ENCODE measurements at regions not wholly inside any gene's neighbourhood (a gene's known extent, or its start where the extent isn't known, plus 50 kb on each side); places are given as distances from the start of the nearest gene placed in this dataset.
"Not testable (repeated sequence)": the region's sequence is repeated elsewhere in the genome, so short reads cannot be mapped to it uniquely, and the experiment has no call there.

DNA sequence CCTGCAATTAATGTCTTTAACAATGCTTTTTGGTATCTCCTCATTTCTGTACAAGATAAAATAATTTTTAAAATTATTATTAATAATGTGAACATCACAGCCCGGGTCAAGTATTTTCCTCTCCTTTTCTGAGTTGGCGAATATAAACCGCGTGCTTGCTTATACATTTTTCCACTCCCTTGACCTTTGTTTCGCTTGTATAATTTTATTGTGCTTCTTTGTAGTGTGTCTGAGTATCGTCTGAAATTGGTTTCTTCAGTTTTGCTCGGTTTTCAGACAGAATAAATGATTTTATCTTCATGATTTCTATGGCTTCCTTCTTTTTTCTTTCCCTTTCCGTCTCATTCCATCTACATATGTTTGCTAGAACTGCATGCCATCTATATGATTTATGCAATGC lies 448.5 kb downstream of the MAT2B start:
- H3K4me2 ChIP-seq (ENCODE audit: low read length): no peak overlapping the region
- no peaks in the 10 kb centered on the region for H3K4me1 ChIP-seq (ENCODE audit: control insufficient read depth, insufficient read depth, low read length)
- H3K36me3 ChIP-seq (ENCODE audit: insufficient read depth, low read length): no peaks in the 10 kb centered on the region
- no peaks in the 10 kb centered on the region for H3K27me3 ChIP-seq (ENCODE audit: control insufficient read depth, insufficient read depth, low read length)
- no peak overlapping the region for H3K9ac ChIP-seq (ENCODE audit: low read depth, low read length)
- H3K4me3 ChIP-seq (ENCODE audit: low read length): no peak overlapping the region
- no peaks in the 10 kb centered on the region for H3K9me3 ChIP-seq (replicated peaks; ENCODE audit: low read length)

DNA sequence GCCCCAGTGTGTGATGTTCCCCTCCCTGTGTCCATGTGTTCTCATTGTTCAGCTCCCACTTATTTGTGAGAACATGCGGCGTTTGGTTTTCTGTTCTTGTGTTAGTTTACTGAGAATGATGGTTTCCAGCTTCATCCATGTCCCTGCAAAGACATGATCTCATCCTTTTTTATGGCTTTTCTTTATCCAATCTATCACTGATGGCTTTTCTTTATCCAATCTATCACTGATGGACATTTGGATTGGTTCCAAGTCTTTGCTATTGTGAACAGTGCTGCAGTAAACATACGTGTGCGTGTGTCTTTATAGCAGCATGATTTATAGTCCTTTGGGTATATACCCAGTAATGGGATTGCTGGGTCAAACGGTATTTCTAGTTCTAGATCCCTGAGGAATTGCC lies 455.8 kb downstream of the MAT2B start:
- H3K4me1 ChIP-seq (ENCODE audit: control insufficient read depth, insufficient read depth, low read length); H3K36me3 ChIP-seq (ENCODE audit: insufficient read depth, low read length); H3K4me2 ChIP-seq (ENCODE audit: low read length); H3K9ac ChIP-seq (ENCODE audit: low read depth, low read length); H3K9me3 ChIP-seq (replicated peaks; ENCODE audit: low read length); H3K27me3 ChIP-seq (ENCODE audit: control insufficient read depth, insufficient read depth, low read length); H3K4me3 ChIP-seq (ENCODE audit: low read length): not testable (repeated sequence)

DNA sequence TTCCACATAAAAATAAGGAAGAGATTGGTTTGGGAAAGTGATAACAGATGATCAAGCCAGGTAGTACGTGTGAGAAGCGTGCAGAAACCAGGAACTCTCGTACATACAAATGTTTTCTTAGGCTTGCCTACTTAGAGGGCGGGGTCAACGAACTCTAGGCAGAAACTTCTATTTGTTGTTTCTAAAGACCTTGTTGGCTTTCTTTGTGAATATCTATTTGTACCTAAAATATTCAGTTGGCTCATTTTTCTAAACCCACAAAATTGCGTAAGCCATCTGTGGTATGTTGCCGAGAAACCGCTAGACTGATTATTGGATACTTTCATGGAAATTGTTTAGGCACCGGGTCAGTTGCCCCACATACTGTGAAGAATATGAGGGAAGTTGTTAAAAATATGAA lies 458.5 kb downstream of the MAT2B start:
- Histone ChIP-seq H3K9me3 (replicated peaks; ENCODE audit: low read length) (no peaks in the 10 kb centered on the region), H3K4me3 (ENCODE audit: low read length) (no peak overlapping the region), H3K36me3 (ENCODE audit: insufficient read depth, low read length) (no peaks in the 10 kb centered on the region), H3K27me3 (ENCODE audit: control insufficient read depth, insufficient read depth, low read length) (no peaks in the 10 kb centered on the region), H3K9ac (ENCODE audit: low read depth, low read length) (no peak overlapping the region), H3K4me2 (ENCODE audit: low read length) (no peak overlapping the region), H3K4me1 (ENCODE audit: control insufficient read depth, insufficient read depth, low read length) (no peaks in the 10 kb centered on the region)

DNA sequence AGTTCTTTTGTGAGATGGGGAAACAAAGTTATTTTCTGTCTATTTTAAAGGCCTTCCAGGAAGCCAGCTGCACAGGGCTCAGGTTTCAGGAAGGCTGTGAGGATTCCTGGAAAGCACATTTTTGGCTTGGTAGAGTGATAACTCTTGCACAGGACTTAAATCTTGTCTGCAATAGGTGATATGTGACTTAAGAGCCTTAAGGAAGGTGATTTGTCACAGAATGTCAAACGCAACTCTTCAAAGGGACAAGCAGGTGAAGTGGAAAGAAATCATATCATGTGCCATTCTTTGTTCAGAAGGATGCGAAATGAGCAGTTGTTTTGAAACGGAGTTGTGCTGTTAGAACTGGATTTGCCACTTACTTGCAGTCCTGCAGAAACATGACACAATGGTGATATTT lies 459.3 kb downstream of the MAT2B start:
- Histone ChIP-seq H3K4me2 (ENCODE audit: low read length) (no peak overlapping the region), H3K9ac (ENCODE audit: low read depth, low read length) (no peak overlapping the region), H3K36me3 (ENCODE audit: insufficient read depth, low read length) (no peaks in the 10 kb centered on the region), H3K9me3 (replicated peaks; ENCODE audit: low read length) (no peaks in the 10 kb centered on the region), H3K4me3 (ENCODE audit: low read length) (no peak overlapping the region), H3K4me1 (ENCODE audit: control insufficient read depth, insufficient read depth, low read length) (no peaks in the 10 kb centered on the region), H3K27me3 (ENCODE audit: control insufficient read depth, insufficient read depth, low read length) (no peaks in the 10 kb centered on the region)

DNA sequence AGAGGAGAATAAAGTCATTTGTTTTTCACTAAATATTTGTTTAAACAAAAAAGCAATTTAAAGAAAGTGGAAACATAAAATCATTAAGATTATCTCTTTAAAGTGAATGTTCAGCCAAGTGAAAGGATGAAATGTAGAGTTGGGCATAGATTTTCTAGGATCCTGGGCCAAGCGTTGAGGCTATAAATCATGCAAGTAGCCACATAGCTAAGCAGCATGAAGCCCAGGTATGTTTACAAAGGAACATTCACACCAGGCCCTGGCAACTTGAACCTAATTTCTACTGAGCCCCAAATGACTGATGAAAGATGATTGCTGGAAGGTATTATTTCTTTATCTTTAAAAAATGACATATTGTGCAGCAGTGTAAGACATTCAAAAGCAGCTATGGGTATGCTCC lies 461.8 kb downstream of the MAT2B start:
- Histone ChIP-seq H3K4me3 (ENCODE audit: low read length) (no peak overlapping the region), H3K9ac (ENCODE audit: low read depth, low read length) (no peak overlapping the region), H3K4me2 (ENCODE audit: low read length) (no peak overlapping the region), H3K36me3 (ENCODE audit: insufficient read depth, low read length) (no peaks in the 10 kb centered on the region), H3K9me3 (replicated peaks; ENCODE audit: low read length) (no peaks in the 10 kb centered on the region), H3K4me1 (ENCODE audit: control insufficient read depth, insufficient read depth, low read length) (no peaks in the 10 kb centered on the region), H3K27me3 (ENCODE audit: control insufficient read depth, insufficient read depth, low read length) (no peaks in the 10 kb centered on the region)

DNA sequence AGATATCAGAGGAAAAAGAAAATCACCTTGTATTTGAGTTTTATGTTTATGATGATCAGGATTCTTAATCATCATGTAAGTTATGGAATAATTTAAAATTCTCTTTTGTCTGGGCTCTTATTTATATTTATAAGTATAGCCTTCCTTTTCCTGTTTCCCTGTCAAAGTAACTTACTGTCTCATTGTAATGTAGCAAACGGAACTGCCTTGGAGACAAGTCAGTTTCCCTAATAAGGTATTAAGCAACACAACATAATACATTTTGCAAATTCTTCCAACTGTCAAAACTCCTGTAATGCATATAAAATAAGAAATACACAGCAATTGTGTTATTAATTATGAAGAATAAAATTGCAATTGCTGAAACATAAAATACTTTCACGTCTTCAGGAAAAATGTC lies 463.2 kb downstream of the MAT2B start:
- H3K4me3 ChIP-seq (ENCODE audit: low read length): no peak overlapping the region
- H3K9ac ChIP-seq (ENCODE audit: low read depth, low read length): no peak overlapping the region
- no peaks in the 10 kb centered on the region for H3K9me3 ChIP-seq (replicated peaks; ENCODE audit: low read length)
- no peaks in the 10 kb centered on the region for H3K36me3 ChIP-seq (ENCODE audit: insufficient read depth, low read length)
- H3K27me3 ChIP-seq (ENCODE audit: control insufficient read depth, insufficient read depth, low read length): no peaks in the 10 kb centered on the region
- H3K4me2 ChIP-seq (ENCODE audit: low read length): no peak overlapping the region
- H3K4me1 ChIP-seq (ENCODE audit: control insufficient read depth, insufficient read depth, low read length): no peaks in the 10 kb centered on the region

DNA sequence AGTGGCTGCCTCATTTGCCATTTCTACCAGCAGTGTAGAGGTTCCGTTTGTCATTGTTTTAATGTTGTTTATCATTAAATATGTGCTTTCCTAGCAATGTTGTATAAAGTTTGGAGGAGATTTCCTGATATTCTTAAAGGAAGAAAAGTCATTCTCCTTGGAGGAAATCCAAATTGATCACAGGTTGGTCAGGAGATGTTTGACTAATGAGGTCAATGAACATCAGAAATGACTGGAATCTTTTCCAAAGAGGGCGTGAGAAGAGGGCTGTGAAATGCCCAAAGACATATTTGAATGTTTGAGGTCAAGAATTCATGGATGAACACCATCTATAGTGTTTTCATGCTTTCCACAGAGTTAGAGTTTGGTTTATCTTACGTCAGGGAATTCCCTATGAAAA lies 471.3 kb downstream of the MAT2B start:
- Histone ChIP-seq H3K4me3 (ENCODE audit: low read length) (no peak overlapping the region), H3K9me3 (replicated peaks; ENCODE audit: low read length) (no peaks in the 10 kb centered on the region), H3K9ac (ENCODE audit: low read depth, low read length) (no peak overlapping the region), H3K4me1 (ENCODE audit: control insufficient read depth, insufficient read depth, low read length) (no peaks in the 10 kb centered on the region), H3K27me3 (ENCODE audit: control insufficient read depth, insufficient read depth, low read length) (no peaks in the 10 kb centered on the region), H3K36me3 (ENCODE audit: insufficient read depth, low read length) (no peaks in the 10 kb centered on the region), H3K4me2 (ENCODE audit: low read length) (no peak overlapping the region)

DNA sequence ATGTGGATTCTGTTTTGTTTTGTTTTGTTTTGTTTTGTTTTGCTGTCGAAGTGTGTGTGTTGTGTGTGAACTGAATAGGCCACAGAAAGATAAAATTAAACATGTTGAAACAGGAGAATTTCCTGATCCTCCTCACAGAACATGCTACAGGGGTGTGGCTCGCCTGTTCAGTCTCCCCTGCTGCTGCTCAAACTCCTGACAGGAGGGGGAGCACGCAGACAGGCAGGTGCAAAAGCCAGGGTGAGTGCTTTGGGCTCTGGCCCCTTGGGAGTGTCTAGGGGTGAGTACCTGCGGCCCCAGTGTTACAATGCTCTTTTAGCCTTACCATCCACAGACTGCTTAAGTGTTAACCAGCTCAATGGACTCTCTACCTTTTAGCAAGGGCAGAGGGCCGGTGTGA lies 473.5 kb downstream of the MAT2B start:
- no peaks in the 10 kb centered on the region for H3K4me1 ChIP-seq (ENCODE audit: control insufficient read depth, insufficient read depth, low read length)
- no peaks in the 10 kb centered on the region for H3K36me3 ChIP-seq (ENCODE audit: insufficient read depth, low read length)
- H3K27me3 ChIP-seq (ENCODE audit: control insufficient read depth, insufficient read depth, low read length): no peaks in the 10 kb centered on the region
- no peak overlapping the region for H3K4me2 ChIP-seq (ENCODE audit: low read length)
- H3K4me3 ChIP-seq (ENCODE audit: low read length): no peak overlapping the region
- H3K9ac ChIP-seq (ENCODE audit: low read depth, low read length): no peak overlapping the region
- H3K9me3 ChIP-seq (replicated peaks; ENCODE audit: low read length): no peaks in the 10 kb centered on the region

DNA sequence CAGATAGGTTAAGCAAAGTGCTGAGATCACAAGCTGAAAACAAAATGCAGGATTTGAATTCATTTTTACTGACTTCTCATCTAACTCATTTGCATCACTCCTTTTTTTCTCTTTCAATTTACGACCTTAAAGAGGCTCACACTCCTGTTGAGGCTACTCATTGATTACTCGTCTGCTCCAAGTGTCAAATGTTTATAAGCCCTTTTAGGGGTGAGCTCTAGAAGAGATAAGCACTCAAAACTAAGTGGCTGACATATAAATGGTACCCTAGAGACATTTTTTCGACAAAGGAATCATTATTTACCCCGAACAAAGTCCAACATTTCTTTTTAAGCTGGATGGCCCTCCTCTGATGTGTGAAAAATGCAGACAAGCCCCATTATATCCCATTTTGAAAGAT lies 483.1 kb downstream of the MAT2B start:
- H3K9me3 ChIP-seq (replicated peaks; ENCODE audit: low read length): no peaks in the 10 kb centered on the region
- no peaks in the 10 kb centered on the region for H3K27me3 ChIP-seq (ENCODE audit: control insufficient read depth, insufficient read depth, low read length)
- H3K36me3 ChIP-seq (ENCODE audit: insufficient read depth, low read length): no peaks in the 10 kb centered on the region
- no peaks in the 10 kb centered on the region for H3K4me1 ChIP-seq (ENCODE audit: control insufficient read depth, insufficient read depth, low read length)
- H3K4me3 ChIP-seq (ENCODE audit: low read length): no peak overlapping the region
- no peak overlapping the region for H3K9ac ChIP-seq (ENCODE audit: low read depth, low read length)
- H3K4me2 ChIP-seq (ENCODE audit: low read length): no peak overlapping the region

DNA sequence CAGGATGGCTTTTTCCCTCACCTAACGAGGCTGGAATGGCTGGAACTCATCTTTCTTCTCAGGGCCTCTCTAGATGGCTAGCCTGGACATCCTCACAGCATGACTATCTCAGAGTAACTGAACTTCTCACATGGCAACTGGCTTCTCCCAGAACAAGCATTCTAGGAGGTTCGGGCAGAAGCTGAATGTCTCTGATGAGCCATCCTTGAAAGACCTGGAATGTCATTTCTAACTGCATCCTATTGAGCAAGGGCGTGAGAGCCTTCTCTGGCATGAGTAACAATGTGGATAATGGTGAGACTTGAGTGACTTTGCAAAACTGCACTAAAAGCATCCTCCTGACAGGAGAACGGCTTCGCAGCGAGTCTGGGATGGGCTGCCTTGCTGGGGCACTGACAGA lies 487.7 kb downstream of the MAT2B start:
- no peak overlapping the region for H3K9ac ChIP-seq (ENCODE audit: low read depth, low read length)
- H3K9me3 ChIP-seq (replicated peaks; ENCODE audit: low read length): no peaks in the 10 kb centered on the region
- no peak overlapping the region for H3K4me3 ChIP-seq (ENCODE audit: low read length)

DNA sequence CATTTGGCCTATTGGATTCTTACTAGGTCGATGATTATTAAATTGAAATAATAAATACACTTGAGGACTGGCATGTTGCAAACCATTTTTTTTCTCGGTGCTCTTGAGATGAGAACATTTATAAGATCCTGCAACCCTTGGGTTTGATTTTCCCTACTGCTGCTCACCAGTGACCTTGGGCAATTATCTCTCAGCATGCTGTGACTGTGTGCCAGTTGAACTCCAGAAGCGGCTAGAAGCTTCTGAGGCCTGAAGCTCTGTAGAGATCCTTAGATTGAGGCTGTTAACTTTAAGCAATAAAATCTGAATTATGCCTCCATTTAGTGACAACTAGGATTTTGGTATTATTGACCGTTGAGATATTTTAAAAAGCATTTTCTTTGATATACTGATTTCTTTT lies 489.8 kb downstream of the MAT2B start:
- H3K9ac ChIP-seq (ENCODE audit: low read depth, low read length): no peak overlapping the region
- H3K4me2 ChIP-seq (ENCODE audit: low read length): no peak overlapping the region
- no peaks in the 10 kb centered on the region for H3K36me3 ChIP-seq (ENCODE audit: insufficient read depth, low read length)
- H3K4me3 ChIP-seq (ENCODE audit: low read length): no peak overlapping the region
- no peaks in the 10 kb centered on the region for H3K4me1 ChIP-seq (ENCODE audit: control insufficient read depth, insufficient read depth, low read length)
- H3K27me3 ChIP-seq (ENCODE audit: control insufficient read depth, insufficient read depth, low read length): no peaks in the 10 kb centered on the region
- H3K9me3 ChIP-seq (replicated peaks; ENCODE audit: low read length): no peaks in the 10 kb centered on the region

More for the DNA sequence above, 487.7 kb downstream of the MAT2B start:
- Histone ChIP-seq H3K4me1 (ENCODE audit: control insufficient read depth, insufficient read depth, low read length) (no peaks in the 10 kb centered on the region), H3K27me3 (ENCODE audit: control insufficient read depth, insufficient read depth, low read length) (no peaks in the 10 kb centered on the region), H3K36me3 (ENCODE audit: insufficient read depth, low read length) (no peaks in the 10 kb centered on the region), H3K4me2 (ENCODE audit: low read length) (no peak overlapping the region)

DNA sequence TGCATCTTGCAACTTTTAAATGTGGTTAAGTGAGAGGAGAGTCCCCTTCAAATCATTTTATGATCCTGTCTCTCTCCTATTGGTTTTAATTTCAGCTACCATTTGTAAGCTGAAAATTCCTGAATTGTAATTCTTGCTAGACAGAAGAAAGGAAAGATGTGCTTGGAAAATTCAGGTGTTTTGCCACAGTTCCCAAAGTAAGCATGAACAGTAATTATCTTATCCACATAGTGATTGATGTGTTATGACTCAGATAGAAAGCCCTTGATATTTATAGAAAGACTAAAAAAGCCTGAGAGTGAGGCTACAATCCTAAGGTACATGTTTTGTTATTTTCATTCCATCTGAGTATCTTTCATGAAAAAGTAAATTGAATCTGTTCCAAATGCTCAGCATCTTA lies 492.5 kb downstream of the MAT2B start:
- H3K36me3 ChIP-seq (ENCODE audit: insufficient read depth, low read length): no peaks in the 10 kb centered on the region
- no peaks in the 10 kb centered on the region for H3K27me3 ChIP-seq (ENCODE audit: control insufficient read depth, insufficient read depth, low read length)
- no peaks in the 10 kb centered on the region for H3K9me3 ChIP-seq (replicated peaks; ENCODE audit: low read length)
- H3K4me3 ChIP-seq (ENCODE audit: low read length): no peak overlapping the region
- no peak overlapping the region for H3K4me2 ChIP-seq (ENCODE audit: low read length)
- no peak overlapping the region for H3K9ac ChIP-seq (ENCODE audit: low read depth, low read length)
- no peaks in the 10 kb centered on the region for H3K4me1 ChIP-seq (ENCODE audit: control insufficient read depth, insufficient read depth, low read length)

DNA sequence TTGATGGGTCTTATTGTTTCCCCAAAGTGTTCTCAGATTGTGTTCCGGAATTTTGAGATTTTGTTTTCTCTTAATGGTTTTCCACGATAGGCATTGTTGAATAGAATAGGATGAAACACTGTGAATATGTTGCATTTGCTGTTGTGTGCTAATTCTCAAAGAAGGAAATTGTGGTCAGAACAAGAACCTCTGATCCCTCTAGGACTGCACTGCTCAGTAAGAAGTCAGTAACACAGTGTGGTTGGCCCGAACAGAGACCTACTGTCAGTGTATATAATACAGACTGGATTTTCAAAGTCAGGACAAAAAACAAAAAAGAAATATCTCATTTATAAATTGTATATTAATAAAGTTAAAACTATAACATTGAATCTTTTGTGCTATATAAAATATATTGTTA lies 494.8 kb downstream of the MAT2B start:
- Histone ChIP-seq H3K4me3 (ENCODE audit: low read length) (no peak overlapping the region), H3K9ac (ENCODE audit: low read depth, low read length) (no peak overlapping the region), H3K4me2 (ENCODE audit: low read length) (no peak overlapping the region), H3K9me3 (replicated peaks; ENCODE audit: low read length) (no peaks in the 10 kb centered on the region), H3K4me1 (ENCODE audit: control insufficient read depth, insufficient read depth, low read length) (no peaks in the 10 kb centered on the region), H3K27me3 (ENCODE audit: control insufficient read depth, insufficient read depth, low read length) (no peaks in the 10 kb centered on the region), H3K36me3 (ENCODE audit: insufficient read depth, low read length) (no peaks in the 10 kb centered on the region)
